HG03039 (cell line): ENCODE measurements at regions not wholly inside any gene's neighbourhood (a gene's known extent, or its start where the extent isn't known, plus 50 kb on each side); places are given as distances from the start of the nearest gene placed in this dataset.
"Not testable (repeated sequence)": the region's sequence is repeated elsewhere in the genome, so short reads cannot be mapped to it uniquely, and the experiment has no call there.

Experiments
- ATAC-seq: cut with Tn5 transposase; IDR thresholded peaks from one replicate; pipeline ENCODE4 v1.9.1; 2021; ENCODE audit warnings: mild to moderate bottlenecking, moderate library complexity; ENCODE audit not compliant: unreplicated experiment

- ATAC-seq = no peak
These were observed 134.8 kb upstream of the TNFSF4 start for GRCh38 chr1:173341971-173342370.

GRCh38 chr1:173342736-173343135 is 134.4 kb upstream of the PRDX6 start:
- ATAC-seq = no peak

- ATAC-seq = no peak
These were observed 132.9 kb upstream of the PRDX6 start for GRCh38 chr1:173344034-173344743.

- no peak for ATAC-seq
These were observed 129.8 kb upstream of the PRDX6 start for GRCh38 chr1:173347282-173347818.

- ATAC-seq = not testable (repeated sequence)
These were observed 124.5 kb upstream of the PRDX6 start for GRCh38 chr1:173352635-173353034.

- no peak for ATAC-seq
These were observed 123.8 kb upstream of the PRDX6 start for GRCh38 chr1:173353350-173353749.

GRCh38 chr1:173354937-173355280 is 122.2 kb upstream of the PRDX6 start:
- no peak for ATAC-seq

- peak; percentile 42 for ATAC-seq
These were observed 121.7 kb upstream of the PRDX6 start for GRCh38 chr1:173355281-173356031.

- ATAC-seq = no peak
These were observed 120.9 kb upstream of the PRDX6 start for GRCh38 chr1:173356191-173356762.

- no peak for ATAC-seq
These were observed 116.6 kb upstream of the PRDX6 start for GRCh38 chr1:173360487-173361063.

GRCh38 chr1:173362543-173362942 is 114.6 kb upstream of the PRDX6 start:
- no peak for ATAC-seq

- ATAC-seq = no peak
These were observed 112.3 kb upstream of the PRDX6 start for GRCh38 chr1:173364827-173365226.

GRCh38 chr1:173365341-173365740 is 111.8 kb upstream of the PRDX6 start:
- no peak for ATAC-seq

- ATAC-seq = no peak
These were observed 110.0 kb upstream of the PRDX6 start for GRCh38 chr1:173367136-173367535.

GRCh38 chr1:173370586-173370985 is 106.5 kb upstream of the PRDX6 start:
- not testable (repeated sequence) for ATAC-seq

- ATAC-seq = not testable (repeated sequence)
These were observed 101.1 kb upstream of the PRDX6 start for GRCh38 chr1:173376065-173376464.

- no peak for ATAC-seq
These were observed 99.9 kb upstream of the PRDX6 start for GRCh38 chr1:173377266-173377665.

GRCh38 chr1:173383351-173383750 is 93.8 kb upstream of the PRDX6 start:
- no peak for ATAC-seq

- ATAC-seq = no peak
These were observed 88.8 kb upstream of the PRDX6 start for GRCh38 chr1:173388352-173388751.

- ATAC-seq = no peak
These were observed 84.1 kb upstream of the PRDX6 start for GRCh38 chr1:173392895-173393658.

- ATAC-seq = no peak
These were observed 83.5 kb upstream of the PRDX6 start for GRCh38 chr1:173393659-173394000.
